ENCODE measurements at regions not wholly inside any gene's neighbourhood (a gene's known extent, or its start where the extent isn't known, plus 50 kb on each side); places are given as distances from the start of the nearest gene placed in this dataset.

DNA sequence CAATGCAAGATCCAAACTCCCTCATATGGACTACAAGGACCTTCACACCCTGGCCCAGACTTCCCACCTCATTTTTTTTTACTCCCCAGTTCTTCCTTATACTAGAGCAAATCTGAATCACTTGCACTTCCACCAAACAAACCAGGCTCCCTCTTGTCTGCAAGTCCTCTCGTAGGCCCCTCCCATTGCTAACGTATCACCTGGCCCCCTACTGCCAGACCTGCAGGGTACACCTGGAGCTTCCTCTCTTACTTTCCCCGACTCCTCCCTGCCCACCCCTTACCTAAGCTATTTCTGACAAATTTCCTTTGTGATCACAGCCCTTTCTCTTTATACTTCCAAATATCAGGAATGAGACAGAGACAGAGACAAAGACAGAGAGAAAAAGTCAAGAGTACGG lies 463.9 kb downstream of the GALC start:
- H3K36me3 Mint-ChIP-seq (ENCODE audit: low read depth, unreplicated experiment): no peaks in the 10 kb centered on the region
- no peaks in the 10 kb centered on the region for H3K4me1 Mint-ChIP-seq (ENCODE audit: low read depth, unreplicated experiment)
- Histone ChIP-seq H3K4me2 (ENCODE audit: low read length) (no peak overlapping the region), H3K4me1 (ENCODE audit: insufficient read depth, low read length) (no peaks in the 10 kb centered on the region), H3K9me3 (ENCODE audit: insufficient read depth, low read depth, low read length) (no peaks in the 10 kb centered on the region), H3K4me3 (ENCODE audit: insufficient read depth, low read depth, low read length) (no peak overlapping the region), H3K9ac (ENCODE audit: low read length) (no peak overlapping the region), H3K27me3 (ENCODE audit: insufficient read depth, low read length) (no peaks in the 10 kb centered on the region), H3K79me2 (ENCODE audit: insufficient read depth, low read length) (no peaks in the 10 kb centered on the region), H2AFZ (ENCODE audit: low read depth, low read length) (no peak overlapping the region), H3K27ac (ENCODE audit: low read depth, low read length) (no peak overlapping the region), H3K36me3 (ENCODE audit: insufficient read depth, low read length) (no peaks in the 10 kb centered on the region), H4K20me1 (ENCODE audit: insufficient read depth, low read length) (no peaks in the 10 kb centered on the region)
- no peak for FAIRE-seq
- peaks cover 3% of the 10 kb centered on the region for H3K27me3 Mint-ChIP-seq (ENCODE audit: low read depth, unreplicated experiment)
- no peak overlapping the region for H3K4me3 Mint-ChIP-seq (ENCODE audit: unreplicated experiment)
- no peak for DNase-seq (ENCODE audit: low read depth)
- TF ChIP-seq EZH2 (IDR thresholded peaks at IDR 0.05; ENCODE audit: insufficient read depth, low read length): no peak
- TF ChIP-seq, protein P1, sequence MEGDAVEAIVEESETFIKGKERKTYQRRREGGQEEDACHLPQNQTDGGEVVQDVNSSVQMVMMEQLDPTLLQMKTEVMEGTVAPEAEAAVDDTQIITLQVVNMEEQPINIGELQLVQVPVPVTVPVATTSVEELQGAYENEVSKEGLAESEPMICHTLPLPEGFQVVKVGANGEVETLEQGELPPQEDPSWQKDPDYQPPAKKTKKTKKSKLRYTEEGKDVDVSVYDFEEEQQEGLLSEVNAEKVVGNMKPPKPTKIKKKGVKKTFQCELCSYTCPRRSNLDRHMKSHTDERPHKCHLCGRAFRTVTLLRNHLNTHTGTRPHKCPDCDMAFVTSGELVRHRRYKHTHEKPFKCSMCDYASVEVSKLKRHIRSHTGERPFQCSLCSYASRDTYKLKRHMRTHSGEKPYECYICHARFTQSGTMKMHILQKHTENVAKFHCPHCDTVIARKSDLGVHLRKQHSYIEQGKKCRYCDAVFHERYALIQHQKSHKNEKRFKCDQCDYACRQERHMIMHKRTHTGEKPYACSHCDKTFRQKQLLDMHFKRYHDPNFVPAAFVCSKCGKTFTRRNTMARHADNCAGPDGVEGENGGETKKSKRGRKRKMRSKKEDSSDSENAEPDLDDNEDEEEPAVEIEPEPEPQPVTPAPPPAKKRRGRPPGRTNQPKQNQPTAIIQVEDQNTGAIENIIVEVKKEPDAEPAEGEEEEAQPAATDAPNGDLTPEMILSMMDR (IDR thresholded peaks at IDR 0.05; ENCODE audit: insufficient read depth, low read depth, low read length): no peak
- H3K27ac Mint-ChIP-seq (ENCODE audit: unreplicated experiment): no peak overlapping the region
- H3K9me3 Mint-ChIP-seq (ENCODE audit: unreplicated experiment): peaks cover 2% of the 10 kb centered on the region

DNA sequence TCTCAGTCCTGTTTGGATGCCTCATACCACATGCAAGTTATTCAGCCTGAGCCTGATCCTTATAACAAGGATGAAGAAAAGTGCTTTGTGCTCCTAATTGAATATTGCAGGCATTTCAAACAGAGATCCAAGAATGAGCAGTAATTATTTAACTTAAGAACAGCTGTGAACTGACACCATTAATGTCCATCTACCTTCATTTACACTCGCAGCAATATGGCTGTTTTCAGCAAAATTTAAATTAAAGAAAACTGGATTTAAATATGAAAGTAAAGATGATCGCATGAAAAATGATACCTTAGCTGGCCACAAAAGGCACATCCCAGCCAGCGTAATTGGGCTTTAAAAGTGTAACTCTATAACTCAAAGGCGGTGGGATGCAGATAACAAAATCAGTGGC lies 466.3 kb downstream of the GALC start:
- DNase-seq (ENCODE audit: low read depth): no peak
- H3K4me1 Mint-ChIP-seq (ENCODE audit: low read depth, unreplicated experiment): no peaks in the 10 kb centered on the region
- no peaks in the 10 kb centered on the region for H3K36me3 ChIP-seq (ENCODE audit: insufficient read depth, low read length)
- no peaks in the 10 kb centered on the region for H3K36me3 Mint-ChIP-seq (ENCODE audit: low read depth, unreplicated experiment)
- H4K20me1 ChIP-seq (ENCODE audit: insufficient read depth, low read length): no peaks in the 10 kb centered on the region
- H3K79me2 ChIP-seq (ENCODE audit: insufficient read depth, low read length): no peaks in the 10 kb centered on the region
- H3K9me3 Mint-ChIP-seq (ENCODE audit: unreplicated experiment): no peaks in the 10 kb centered on the region
- no peak overlapping the region for H3K9ac ChIP-seq (ENCODE audit: low read length)
- no peak overlapping the region for H3K27ac Mint-ChIP-seq (ENCODE audit: unreplicated experiment)
- H3K9me3 ChIP-seq (ENCODE audit: insufficient read depth, low read depth, low read length): no peaks in the 10 kb centered on the region
- H3K4me1 ChIP-seq (ENCODE audit: insufficient read depth, low read length): no peaks in the 10 kb centered on the region
- no peak overlapping the region for H3K4me2 ChIP-seq (ENCODE audit: low read length)
- no peak overlapping the region for H3K27ac ChIP-seq (ENCODE audit: low read depth, low read length)
- no peak overlapping the region for H3K4me3 Mint-ChIP-seq (ENCODE audit: unreplicated experiment)
- H3K4me3 ChIP-seq (ENCODE audit: insufficient read depth, low read depth, low read length): no peak overlapping the region
- no peak for FAIRE-seq
- H3K27me3 ChIP-seq (ENCODE audit: insufficient read depth, low read length): no peaks in the 10 kb centered on the region
- peaks cover 3% of the 10 kb centered on the region for H3K27me3 Mint-ChIP-seq (ENCODE audit: low read depth, unreplicated experiment)
- no peak overlapping the region for H2AFZ ChIP-seq (ENCODE audit: low read depth, low read length)
- TF ChIP-seq, protein P1 (IDR thresholded peaks at IDR 0.05; ENCODE audit: insufficient read depth, low read depth, low read length): no peak
- no peak for TF ChIP-seq EZH2 (IDR thresholded peaks at IDR 0.05; ENCODE audit: insufficient read depth, low read length)

DNA sequence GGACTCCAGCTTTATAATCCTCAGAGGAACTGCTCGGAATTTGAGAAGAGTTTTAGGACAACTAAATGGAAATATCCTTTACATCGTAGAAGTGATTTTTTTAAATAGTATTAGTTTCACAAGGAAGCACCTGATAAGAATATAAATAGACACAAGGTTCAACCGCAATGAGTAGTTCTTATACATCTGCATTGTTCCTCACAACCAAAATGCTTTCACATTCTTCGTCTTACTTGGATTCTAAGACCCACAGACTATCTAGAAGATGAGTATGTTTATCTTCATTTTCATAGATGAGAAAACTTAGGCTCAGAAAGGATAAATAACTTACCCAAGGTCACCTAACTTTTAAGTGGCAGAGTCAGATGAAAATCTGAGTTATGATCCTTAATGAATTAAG lies 469.0 kb downstream of the GALC start:
- Mint-ChIP-seq H3K9me3 (ENCODE audit: unreplicated experiment) (no peaks in the 10 kb centered on the region), H3K36me3 (ENCODE audit: low read depth, unreplicated experiment) (no peaks in the 10 kb centered on the region)
- no peak for FAIRE-seq

More for the DNA sequence above, 469.0 kb downstream of the GALC start:
- no peak overlapping the region for H3K27ac Mint-ChIP-seq (ENCODE audit: unreplicated experiment)
- no peak overlapping the region for H2AFZ ChIP-seq (ENCODE audit: low read depth, low read length)
- H3K27me3 Mint-ChIP-seq (ENCODE audit: low read depth, unreplicated experiment): no peaks in the 10 kb centered on the region
- no peaks in the 10 kb centered on the region for H3K27me3 ChIP-seq (ENCODE audit: insufficient read depth, low read length)
- no peak for DNase-seq (ENCODE audit: low read depth)
- H4K20me1 ChIP-seq (ENCODE audit: insufficient read depth, low read length): no peaks in the 10 kb centered on the region
- H3K4me1 Mint-ChIP-seq (ENCODE audit: low read depth, unreplicated experiment): no peaks in the 10 kb centered on the region
- no peak overlapping the region for H3K4me3 Mint-ChIP-seq (ENCODE audit: unreplicated experiment)
- no peak overlapping the region for H3K9ac ChIP-seq (ENCODE audit: low read length)
- no peaks in the 10 kb centered on the region for H3K79me2 ChIP-seq (ENCODE audit: insufficient read depth, low read length)
- no peak overlapping the region for H3K4me2 ChIP-seq (ENCODE audit: low read length)
- H3K4me1 ChIP-seq (ENCODE audit: insufficient read depth, low read length): no peaks in the 10 kb centered on the region
- no peak overlapping the region for H3K4me3 ChIP-seq (ENCODE audit: insufficient read depth, low read depth, low read length)
- TF ChIP-seq, protein P1 (IDR thresholded peaks at IDR 0.05; ENCODE audit: insufficient read depth, low read depth, low read length): no peak
- TF ChIP-seq EZH2 (IDR thresholded peaks at IDR 0.05; ENCODE audit: insufficient read depth, low read length): no peak
- no peaks in the 10 kb centered on the region for H3K36me3 ChIP-seq (ENCODE audit: insufficient read depth, low read length)
- H3K27ac ChIP-seq (ENCODE audit: low read depth, low read length): no peak overlapping the region
- H3K9me3 ChIP-seq (ENCODE audit: insufficient read depth, low read depth, low read length): no peaks in the 10 kb centered on the region
